HL-60 (cell line): ENCODE measurements at regions not wholly inside any gene's neighbourhood (a gene's known extent, or its start where the extent isn't known, plus 50 kb on each side); places are given as distances from the start of the nearest gene placed in this dataset.

Source experiments
- CTCF ChIP-seq: IDR thresholded peaks from one replicate; pipeline ENCODE4 v1.5.1; 2011; ENCODE audit warnings: low read length, control low read depth, inconsistent platforms; ENCODE audit not compliant: insufficient read depth
- GABPA ChIP-seq: IDR thresholded peaks from 2 replicates; pipeline ENCODE4 v1.6.1; 2012; ENCODE audit warnings: low read depth
- POLR2AphosphoS5 ChIP-seq: IDR thresholded peaks from 2 replicates; pipeline ENCODE4 v1.6.1; 2012; ENCODE audit warnings: low read depth
- REST ChIP-seq: IDR thresholded peaks from 2 replicates; pipeline ENCODE4 v1.6.1; 2012; ENCODE audit warnings: low read depth; ENCODE audit not compliant: insufficient replicate concordance

GRCh38 chrX:94813541-94813940 is 1139.5 kb downstream of the FAM133A start:
- TF ChIP-seq POLR2AphosphoS5 (no peak), CTCF (no peak), GABPA (no peak), REST (no peak)
